ENCODE measurements at regions not wholly inside any gene's neighbourhood (a gene's known extent, or its start where the extent isn't known, plus 50 kb on each side); places are given as distances from the start of the nearest gene placed in this dataset.

DNA sequence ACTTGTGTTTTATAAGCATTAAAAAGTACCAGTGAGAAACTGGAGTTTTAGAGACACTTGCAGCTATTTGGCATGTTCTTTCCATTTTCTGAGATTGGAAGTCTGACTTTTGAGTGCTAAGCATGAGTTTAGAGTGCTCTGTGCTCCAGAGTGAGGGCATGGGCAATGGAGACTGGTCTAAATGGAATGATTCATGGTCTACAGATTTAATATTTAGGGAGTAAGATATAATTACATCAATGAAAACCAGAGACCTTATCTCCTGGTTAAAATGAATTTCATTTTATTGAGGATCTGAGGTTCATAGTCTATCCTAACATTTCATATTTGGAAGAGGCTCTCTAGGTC, 135.9 kb upstream of the RPS23 start:
- TF ChIP-seq, protein P1, sequence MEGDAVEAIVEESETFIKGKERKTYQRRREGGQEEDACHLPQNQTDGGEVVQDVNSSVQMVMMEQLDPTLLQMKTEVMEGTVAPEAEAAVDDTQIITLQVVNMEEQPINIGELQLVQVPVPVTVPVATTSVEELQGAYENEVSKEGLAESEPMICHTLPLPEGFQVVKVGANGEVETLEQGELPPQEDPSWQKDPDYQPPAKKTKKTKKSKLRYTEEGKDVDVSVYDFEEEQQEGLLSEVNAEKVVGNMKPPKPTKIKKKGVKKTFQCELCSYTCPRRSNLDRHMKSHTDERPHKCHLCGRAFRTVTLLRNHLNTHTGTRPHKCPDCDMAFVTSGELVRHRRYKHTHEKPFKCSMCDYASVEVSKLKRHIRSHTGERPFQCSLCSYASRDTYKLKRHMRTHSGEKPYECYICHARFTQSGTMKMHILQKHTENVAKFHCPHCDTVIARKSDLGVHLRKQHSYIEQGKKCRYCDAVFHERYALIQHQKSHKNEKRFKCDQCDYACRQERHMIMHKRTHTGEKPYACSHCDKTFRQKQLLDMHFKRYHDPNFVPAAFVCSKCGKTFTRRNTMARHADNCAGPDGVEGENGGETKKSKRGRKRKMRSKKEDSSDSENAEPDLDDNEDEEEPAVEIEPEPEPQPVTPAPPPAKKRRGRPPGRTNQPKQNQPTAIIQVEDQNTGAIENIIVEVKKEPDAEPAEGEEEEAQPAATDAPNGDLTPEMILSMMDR (IDR thresholded peaks at IDR 0.05; ENCODE audit: insufficient read depth, low read depth, low read length), result no peak
- no peak for DNase-seq (ENCODE audit: low read depth)
- no peak overlapping the region for H3K4me3 ChIP-seq (ENCODE audit: low read depth, low read length)

DNA sequence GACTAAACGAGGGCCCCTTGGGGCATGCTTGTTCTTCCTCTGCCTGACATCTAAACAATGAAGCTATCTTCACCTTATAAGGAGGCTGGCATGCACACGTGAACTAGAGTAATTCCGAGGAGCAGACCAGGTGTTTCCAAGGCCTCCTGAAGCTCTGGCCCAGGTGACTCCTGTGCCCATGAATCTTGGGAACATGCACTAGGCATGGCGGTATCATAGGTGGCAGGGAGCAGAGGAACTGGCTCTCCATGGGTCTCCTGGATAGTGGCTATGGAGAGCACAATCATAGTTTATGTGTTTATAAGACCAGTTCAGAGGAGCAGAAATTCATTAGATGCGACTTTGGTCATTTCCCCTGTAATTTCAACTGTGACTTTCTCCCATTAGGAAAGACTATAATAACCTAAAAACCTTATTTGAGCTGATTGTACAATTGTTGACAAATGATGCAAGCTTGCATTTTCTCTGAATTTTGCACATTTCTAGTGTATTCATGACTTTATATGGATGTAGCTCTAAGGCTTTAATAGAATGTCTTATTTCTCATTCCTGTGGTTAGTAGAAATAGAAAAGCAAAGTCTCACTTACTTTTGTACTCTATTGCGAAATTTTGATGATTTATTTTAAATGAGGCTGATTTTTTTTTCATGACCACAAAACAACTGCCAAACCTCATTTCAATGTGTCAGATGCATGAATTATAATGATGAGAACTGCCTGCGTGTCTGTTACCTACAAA, 135.3 kb upstream of the RPS23 start:
- H3K4me3 ChIP-seq (ENCODE audit: low read depth, low read length), result no peak overlapping the region
- DNase-seq (ENCODE audit: low read depth), result peak; percentile 92
- TF ChIP-seq, protein P1 (IDR thresholded peaks at IDR 0.05; ENCODE audit: insufficient read depth, low read depth, low read length), result no peak

DNA sequence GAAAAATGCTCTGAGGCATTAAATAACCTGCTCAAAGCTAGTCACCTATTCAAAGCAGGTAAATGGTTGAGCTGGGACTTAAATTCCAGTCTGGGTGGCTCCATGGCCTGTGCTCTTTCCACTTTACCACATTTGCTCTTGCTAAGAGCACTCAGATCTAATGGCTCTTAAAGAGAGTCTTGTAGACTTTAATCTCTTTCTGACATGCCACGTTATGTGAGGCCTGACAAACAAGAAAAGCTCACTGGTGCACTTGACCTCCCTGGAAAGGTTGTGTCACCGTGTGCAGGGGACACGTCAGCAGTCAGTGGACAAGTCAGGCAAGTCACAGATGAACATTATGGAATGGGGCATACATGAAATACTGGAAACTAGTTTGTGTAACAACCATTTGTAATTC, 129.9 kb upstream of the RPS23 start:
- H3K4me3 ChIP-seq (ENCODE audit: low read depth, low read length), result no peak overlapping the region
- no peak for DNase-seq (ENCODE audit: low read depth)
- TF ChIP-seq, protein P1 (IDR thresholded peaks at IDR 0.05; ENCODE audit: insufficient read depth, low read depth, low read length), result no peak

DNA sequence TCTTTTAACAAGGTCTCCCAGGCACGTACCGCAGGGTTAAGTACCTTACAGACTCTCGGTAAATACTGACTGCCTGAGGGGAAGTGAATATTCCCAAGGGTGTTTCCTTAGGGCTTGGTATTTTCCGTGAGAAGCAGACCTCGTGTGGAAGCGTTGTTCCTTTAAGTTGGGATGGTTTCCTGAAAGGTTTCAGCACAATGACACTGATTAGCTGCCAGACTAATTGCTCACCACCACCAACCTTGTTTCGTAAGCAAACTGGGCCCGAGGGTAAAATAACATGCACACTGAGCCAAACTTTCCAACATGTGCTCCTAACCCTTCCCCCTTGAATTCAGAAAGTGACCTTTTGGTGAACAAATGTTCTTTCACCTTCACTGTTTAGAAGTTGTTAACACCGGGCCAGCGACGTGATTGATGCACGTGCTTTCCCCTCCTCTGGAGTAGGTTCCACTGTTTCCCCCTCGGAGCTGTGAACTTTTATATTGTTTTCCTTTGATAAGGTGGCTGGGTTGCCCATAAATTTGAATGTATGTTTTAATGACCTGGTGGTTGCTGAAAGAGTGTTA, 128.1 kb upstream of the RPS23 start:
- no peak overlapping the region for H3K4me3 ChIP-seq (ENCODE audit: low read depth, low read length)
- TF ChIP-seq, protein P1 (IDR thresholded peaks at IDR 0.05; ENCODE audit: insufficient read depth, low read depth, low read length), result no peak
- DNase-seq (ENCODE audit: low read depth), result peak; percentile 92

DNA sequence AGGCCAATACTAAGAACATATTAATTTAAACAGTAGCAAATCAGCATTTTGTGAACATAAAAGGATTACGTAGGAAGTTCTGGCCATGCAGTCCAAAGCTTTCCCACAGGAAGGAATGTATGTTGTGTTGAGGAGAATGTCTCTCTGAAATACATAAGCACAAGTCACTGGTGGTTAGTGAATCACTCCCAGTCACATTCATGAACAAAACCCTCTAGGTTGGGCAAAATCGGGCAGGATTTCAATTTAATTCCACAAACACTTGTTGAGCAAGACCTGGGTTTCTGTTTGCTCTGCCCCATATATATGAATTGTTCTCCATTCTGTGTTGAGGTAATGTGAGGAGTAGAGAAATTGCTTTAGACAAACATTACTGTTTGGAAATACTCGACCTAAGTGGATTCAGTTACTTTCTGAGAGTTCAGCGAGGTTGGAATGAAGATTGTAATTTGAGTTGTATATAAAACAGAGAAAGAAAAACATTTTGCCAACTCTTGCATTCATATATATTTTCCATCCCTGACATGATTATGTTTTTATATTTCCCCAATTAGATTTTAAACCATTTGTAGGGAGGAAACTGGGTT, 127.6 kb upstream of the RPS23 start:
- TF ChIP-seq, protein P1 (IDR thresholded peaks at IDR 0.05; ENCODE audit: insufficient read depth, low read depth, low read length), result no peak
- DNase-seq (ENCODE audit: low read depth), result peak; percentile 95
- H3K4me3 ChIP-seq (ENCODE audit: low read depth, low read length), result no peak overlapping the region

DNA sequence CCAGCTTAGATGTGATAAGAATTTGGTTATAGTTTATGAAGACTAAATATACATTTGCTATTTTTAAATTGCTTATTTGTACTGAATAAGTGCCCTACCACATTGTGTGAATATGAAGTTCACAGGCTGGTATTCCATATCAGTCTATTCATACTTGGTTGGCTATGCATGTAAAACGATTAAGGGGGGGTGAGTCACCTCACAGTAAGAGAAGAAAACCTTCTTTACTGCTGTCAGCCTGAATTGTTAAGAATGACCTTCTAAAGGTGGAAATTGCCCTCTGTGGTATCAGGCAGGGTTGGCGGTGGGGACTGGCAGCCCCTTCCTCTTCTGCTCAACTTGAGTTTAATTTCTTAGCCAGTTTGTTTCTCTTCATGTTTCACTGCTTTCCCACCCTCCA, 127.0 kb upstream of the RPS23 start:
- no peak for DNase-seq (ENCODE audit: low read depth)
- H3K4me3 ChIP-seq (ENCODE audit: low read depth, low read length), result no peak overlapping the region
- TF ChIP-seq, protein P1 (IDR thresholded peaks at IDR 0.05; ENCODE audit: insufficient read depth, low read depth, low read length), result no peak
